ENCODE measurements at regions not wholly inside any gene's neighbourhood (a gene's known extent, or its start where the extent isn't known, plus 50 kb on each side); places are given as distances from the start of the nearest gene placed in this dataset.

DNA sequence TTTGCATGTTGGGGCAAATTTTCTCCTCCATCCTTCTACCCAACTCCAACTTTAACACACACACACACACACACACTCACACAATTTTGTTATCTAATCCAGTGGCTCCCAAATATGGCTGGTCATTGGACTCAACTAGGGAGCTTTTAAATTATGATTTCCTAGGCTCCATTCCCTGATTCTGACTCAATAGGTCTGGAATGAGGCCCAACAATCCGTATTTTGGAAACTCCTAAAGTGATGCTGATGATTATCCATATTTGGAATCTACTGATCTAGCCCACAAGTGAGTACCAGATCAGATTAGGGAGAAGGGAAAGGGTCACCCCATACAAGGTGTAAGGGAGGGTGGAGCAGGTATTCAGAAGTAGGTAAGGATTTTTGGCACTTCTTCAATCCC is 309.7 kb downstream of the TLE1 start:
- H3K27ac ChIP-seq = no peak overlapping the region
- TF ChIP-seq, protein P1, sequence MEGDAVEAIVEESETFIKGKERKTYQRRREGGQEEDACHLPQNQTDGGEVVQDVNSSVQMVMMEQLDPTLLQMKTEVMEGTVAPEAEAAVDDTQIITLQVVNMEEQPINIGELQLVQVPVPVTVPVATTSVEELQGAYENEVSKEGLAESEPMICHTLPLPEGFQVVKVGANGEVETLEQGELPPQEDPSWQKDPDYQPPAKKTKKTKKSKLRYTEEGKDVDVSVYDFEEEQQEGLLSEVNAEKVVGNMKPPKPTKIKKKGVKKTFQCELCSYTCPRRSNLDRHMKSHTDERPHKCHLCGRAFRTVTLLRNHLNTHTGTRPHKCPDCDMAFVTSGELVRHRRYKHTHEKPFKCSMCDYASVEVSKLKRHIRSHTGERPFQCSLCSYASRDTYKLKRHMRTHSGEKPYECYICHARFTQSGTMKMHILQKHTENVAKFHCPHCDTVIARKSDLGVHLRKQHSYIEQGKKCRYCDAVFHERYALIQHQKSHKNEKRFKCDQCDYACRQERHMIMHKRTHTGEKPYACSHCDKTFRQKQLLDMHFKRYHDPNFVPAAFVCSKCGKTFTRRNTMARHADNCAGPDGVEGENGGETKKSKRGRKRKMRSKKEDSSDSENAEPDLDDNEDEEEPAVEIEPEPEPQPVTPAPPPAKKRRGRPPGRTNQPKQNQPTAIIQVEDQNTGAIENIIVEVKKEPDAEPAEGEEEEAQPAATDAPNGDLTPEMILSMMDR (IDR thresholded peaks at IDR 0.05; ENCODE audit: low read depth, low read length) = no peak
- H3K36me3 ChIP-seq = no peaks in the 10 kb centered on the region
- no peak overlapping the region for H3K4me3 ChIP-seq (ENCODE audit: low read depth, low read length)
- no peak for DNase-seq
- H3K27me3 ChIP-seq (ENCODE audit: insufficient read depth, low read depth, severe bottlenecking) = no peaks in the 10 kb centered on the region
- no peaks in the 10 kb centered on the region for H3K9me3 ChIP-seq (ENCODE audit: severe bottlenecking)

DNA sequence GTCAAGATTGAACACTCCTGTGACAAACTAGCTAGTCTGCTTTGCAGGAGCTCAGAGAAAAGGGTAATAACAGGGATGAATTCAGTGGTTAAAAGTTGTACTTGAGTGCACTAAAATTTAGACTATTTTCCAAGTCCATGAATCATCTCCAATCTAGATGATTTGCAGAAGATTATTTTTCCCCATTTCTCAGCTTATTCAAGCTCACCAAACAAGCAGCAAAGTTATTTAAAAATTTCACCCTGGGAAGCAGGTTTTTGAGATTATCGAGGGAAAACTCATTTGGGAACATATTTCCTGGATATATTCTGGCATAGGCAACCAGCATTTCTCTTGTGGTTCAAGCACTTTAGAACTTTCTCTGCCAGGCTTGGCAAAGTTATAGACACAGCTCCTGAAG is 311.4 kb downstream of the TLE1 start:
- DNase-seq = no peak

DNA sequence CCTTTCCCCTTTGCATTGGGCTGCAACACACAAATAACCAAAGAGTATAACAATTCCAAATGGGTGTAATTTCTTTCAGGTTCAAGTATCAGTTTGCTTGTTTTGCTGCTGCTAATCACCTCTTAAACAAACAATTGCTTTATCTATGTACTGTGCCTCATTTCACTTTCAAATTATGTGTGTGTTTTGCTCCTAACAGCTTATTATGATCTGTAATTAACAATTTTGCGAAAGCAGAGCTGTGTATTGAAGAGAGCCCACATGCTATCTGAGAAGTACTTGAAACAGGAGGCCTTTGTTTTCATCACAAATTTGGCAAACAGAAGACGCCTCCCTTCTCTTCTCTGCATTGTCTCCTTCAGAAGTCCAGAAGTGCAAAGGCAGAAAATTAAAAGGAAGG is 312.0 kb downstream of the TLE1 start:
- no peak overlapping the region for H3K27ac ChIP-seq
- H3K4me3 ChIP-seq (ENCODE audit: low read depth, low read length) = no peak overlapping the region
- H3K27me3 ChIP-seq (ENCODE audit: insufficient read depth, low read depth, severe bottlenecking) = no peaks in the 10 kb centered on the region
- no peaks in the 10 kb centered on the region for H3K36me3 ChIP-seq
- TF ChIP-seq, protein P1 (IDR thresholded peaks at IDR 0.05; ENCODE audit: low read depth, low read length) = no peak
- H3K9me3 ChIP-seq (ENCODE audit: severe bottlenecking) = no peaks in the 10 kb centered on the region
- no peak for DNase-seq

More for the DNA sequence above, 311.4 kb downstream of the TLE1 start:
- H3K27ac ChIP-seq = no peak overlapping the region
- no peaks in the 10 kb centered on the region for H3K36me3 ChIP-seq
- no peak overlapping the region for H3K4me3 ChIP-seq (ENCODE audit: low read depth, low read length)
- TF ChIP-seq, protein P1 (IDR thresholded peaks at IDR 0.05; ENCODE audit: low read depth, low read length) = no peak
- no peaks in the 10 kb centered on the region for H3K9me3 ChIP-seq (ENCODE audit: severe bottlenecking)
- no peaks in the 10 kb centered on the region for H3K27me3 ChIP-seq (ENCODE audit: insufficient read depth, low read depth, severe bottlenecking)

DNA sequence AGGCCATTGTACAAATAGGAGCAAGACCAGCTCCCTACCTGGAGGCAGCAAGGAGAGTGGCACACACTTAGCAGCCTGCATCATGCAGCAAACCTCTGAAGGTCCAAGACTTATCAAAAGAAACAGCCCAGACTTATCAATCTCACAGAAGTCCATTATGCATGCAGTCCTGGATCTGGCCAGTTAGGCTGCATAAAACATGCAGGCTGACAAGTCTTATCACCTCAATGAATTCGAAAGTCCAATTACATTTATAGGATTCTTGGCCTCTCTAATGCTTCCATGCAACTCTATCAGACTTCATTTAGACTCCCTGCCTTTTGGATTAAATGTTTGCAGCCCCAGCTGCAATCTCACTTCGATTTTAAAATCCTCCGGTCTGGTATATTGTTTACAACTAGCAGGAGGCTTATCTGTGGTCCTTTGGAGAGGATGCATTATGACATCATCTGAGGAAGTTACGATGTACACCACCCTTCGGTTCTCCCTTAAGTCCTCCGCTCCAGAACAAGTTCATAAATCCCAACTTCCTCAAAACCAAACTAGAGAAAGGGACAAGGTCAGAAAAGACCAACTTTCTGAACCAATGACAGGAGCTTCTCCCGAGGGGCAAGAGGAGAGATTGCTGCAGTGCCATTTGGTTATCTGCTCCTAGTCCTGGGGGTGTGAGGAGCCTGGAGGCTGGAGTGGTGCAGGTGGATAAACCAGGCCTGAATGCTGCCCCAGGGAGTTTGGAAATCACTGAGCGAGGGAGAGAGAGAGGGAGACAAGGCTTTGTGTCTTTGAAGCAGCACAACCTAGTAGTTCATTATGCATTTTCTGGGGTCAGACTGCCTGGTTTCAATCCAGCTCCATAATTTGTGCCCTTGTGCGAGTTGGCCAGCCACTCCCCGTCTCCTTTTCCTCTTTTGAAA is 313.9 kb downstream of the TLE1 start:
- Histone ChIP-seq H3K27me3 (ENCODE audit: insufficient read depth, low read depth, severe bottlenecking) (no peaks in the 10 kb centered on the region), H3K27ac (no peak overlapping the region), H3K36me3 (no peaks in the 10 kb centered on the region), H3K9me3 (ENCODE audit: severe bottlenecking) (no peaks in the 10 kb centered on the region), H3K4me3 (ENCODE audit: low read depth, low read length) (no peak overlapping the region)
- TF ChIP-seq, protein P1 (IDR thresholded peaks at IDR 0.05; ENCODE audit: low read depth, low read length) = no peak
- DNase-seq = no peak

DNA sequence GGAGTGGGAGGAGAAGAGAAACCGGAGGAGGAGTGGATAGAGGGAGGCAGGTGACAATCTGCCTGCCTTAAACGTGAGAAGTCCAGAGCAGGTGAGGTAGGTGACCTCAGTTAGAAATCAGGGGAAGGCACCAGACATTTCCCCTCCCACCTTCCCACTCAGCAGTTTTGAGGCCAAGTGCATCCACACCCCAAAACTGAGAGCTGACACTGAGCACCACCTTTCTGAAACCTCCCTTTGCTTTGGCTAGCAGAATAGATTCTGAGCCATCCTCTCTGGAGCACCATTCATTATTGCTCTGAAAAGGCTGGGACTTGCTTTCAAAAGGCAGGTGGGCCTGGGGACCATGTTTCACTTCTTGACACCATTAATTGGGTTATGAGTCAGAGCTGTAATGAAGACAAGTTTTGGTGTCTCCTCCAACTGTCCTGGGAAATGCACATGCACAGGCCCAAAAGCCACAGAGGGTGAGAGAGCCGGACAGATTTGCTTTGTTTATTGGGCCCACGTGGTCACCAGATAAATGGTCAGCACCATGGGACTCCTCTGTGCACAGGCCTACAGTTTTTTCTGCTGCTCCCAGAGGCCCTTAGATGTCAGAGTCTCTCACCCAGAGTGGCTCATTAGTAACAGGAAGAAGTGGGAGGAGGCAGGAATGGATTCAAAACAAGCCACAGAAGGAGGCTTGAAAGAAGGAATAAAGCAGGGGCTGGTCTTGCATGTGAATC is 314.7 kb downstream of the TLE1 start:
- H3K36me3 ChIP-seq = no peaks in the 10 kb centered on the region
- DNase-seq = no peak
- no peak overlapping the region for H3K27ac ChIP-seq
- H3K27me3 ChIP-seq (ENCODE audit: insufficient read depth, low read depth, severe bottlenecking) = no peaks in the 10 kb centered on the region
- H3K9me3 ChIP-seq (ENCODE audit: severe bottlenecking) = no peaks in the 10 kb centered on the region
- no peak overlapping the region for H3K4me3 ChIP-seq (ENCODE audit: low read depth, low read length)
- TF ChIP-seq, protein P1 (IDR thresholded peaks at IDR 0.05; ENCODE audit: low read depth, low read length) = no peak

Data from WERI-Rb-1 (cell line).